HG03135 (cell line): ENCODE measurements at regions not wholly inside any gene's neighbourhood (a gene's known extent, or its start where the extent isn't known, plus 50 kb on each side); places are given as distances from the start of the nearest gene placed in this dataset.

Experiments used
- ATAC-seq: cut with Tn5 transposase; IDR thresholded peaks from one replicate; pipeline ENCODE4 v1.9.1; 2021; ENCODE audit warnings: mild to moderate bottlenecking, moderate library complexity; ENCODE audit not compliant: unreplicated experiment

- no peak for ATAC-seq
These were observed 90.4 kb upstream of the PARD3B start for GRCh38 chr2:204454672-204455380.

DNA sequence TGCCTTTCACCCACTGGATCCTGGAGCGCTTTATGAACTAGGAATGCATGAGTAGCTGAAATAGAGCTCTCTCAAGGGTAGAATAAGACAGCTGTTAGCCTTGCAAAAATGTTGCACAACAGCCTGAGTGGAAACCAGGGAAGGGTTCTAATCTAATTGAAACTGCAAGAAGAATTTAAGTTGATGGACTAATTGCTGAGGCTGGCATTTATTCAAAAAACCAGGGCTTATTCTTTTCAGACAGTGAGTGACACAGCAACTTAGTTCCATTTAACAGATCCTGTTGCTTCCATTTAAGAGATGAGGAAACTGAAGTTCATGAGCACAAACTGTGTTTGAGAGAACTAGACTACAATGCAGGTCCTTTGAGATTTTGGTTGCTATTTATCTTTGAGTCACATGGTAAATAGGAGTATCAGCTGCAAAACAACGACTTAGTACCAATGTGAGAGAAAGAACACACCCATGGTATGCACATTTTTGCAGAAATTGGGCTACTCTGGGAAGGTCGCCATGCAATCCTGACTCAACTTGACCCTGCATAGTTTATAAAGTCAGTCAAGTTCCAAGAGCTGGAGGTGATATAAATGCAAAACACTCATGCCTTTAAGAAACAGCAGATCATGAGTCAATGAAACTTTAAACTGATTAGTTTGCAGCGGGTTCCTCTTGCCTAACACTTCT, 76.4 kb upstream of the PARD3B start:
- no peak for ATAC-seq

- ATAC-seq, result no peak
These were observed 75.1 kb upstream of the PARD3B start for GRCh38 chr2:204470178-204470620.

DNA sequence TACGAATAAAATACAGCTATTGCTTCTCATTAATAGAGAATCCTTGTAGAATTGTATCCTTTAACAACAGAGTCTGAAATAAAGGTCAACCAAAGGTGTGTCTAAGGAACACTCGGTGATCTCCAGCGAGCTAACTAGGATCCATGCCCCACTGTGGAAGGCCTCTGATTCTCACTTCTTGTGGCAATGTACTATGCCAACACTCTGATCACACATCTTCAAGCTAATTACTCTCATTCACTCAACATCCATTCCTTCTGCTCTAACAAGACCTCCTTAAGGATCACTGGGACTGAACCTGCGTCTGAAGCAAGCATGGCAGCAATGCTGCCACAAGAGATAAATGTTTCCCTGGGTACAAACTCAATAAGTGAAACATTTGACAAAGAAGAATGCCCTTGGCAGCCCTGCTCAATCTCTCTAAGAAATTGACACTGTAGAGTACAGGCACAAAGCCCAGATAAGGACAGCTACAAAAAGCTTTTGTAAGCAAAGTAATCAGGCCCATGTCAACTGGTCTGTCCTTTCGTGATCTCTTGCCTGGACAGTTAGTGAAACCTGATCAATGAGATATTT, 74.6 kb upstream of the PARD3B start:
- ATAC-seq, result no peak

GRCh38 chr2:204472375-204472774, 72.9 kb upstream of the PARD3B start:
- ATAC-seq, result no peak

DNA sequence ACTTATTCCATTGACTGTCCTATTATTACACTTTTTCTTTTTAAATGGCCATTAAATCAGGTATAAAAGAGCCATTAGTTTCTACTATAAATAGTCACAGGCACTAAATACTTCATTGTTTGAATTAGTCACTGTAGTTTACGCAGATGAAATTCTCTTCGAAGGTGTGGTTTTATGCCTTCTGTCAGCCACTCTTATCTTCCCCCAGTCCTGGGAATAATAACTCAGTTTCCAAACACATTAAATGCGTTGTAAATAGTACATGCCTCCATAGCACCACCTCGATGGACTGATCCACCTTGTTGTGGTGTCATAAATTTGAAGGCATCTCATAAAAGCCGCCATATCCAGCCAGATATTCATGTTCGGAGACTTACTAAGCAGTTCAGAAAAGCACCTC, 72.1 kb upstream of the PARD3B start:
- ATAC-seq, result no peak

DNA sequence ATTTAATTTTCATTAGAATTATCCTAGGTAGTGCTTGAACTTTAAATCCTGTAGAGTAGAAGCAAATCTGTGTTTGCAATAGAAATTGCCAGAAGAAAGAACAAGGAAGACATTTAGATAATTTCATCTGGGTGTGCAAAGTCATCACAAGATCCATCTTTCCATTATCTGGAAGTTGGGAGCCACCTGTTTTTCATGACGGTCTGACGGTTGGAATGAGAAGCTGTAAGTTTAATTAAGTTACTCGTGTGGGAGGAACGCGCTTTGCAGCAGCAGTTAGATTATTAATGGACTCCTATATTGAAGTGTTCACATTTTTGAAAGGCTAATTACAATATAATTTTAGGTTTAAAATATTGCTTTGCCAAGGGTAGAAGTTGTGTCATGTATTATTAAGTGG, 69.9 kb upstream of the PARD3B start:
- no peak for ATAC-seq

GRCh38 chr2:204477358-204477950, 67.8 kb upstream of the PARD3B start:
- no peak for ATAC-seq

DNA sequence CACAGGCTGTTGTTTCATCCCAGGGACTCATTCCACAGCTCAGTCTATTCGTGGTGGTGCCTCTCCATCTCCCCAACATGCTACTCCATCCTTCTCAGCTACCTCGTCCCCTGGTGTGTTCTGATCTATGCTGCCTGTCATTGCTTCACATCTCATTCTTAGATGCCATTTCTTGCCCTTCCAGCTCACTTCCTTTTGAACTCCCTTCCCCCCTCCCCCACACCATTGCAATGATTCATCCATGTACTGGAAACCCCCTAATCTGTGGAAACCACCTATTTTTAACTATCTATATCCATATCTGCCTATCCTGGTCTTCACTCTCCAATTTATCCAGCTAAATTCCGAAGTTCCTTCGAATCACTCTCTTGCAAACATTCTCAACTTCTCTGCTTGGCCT, 65.7 kb upstream of the PARD3B start:
- no peak for ATAC-seq

- ATAC-seq, result no peak
These were observed 64.6 kb upstream of the PARD3B start for GRCh38 chr2:204480676-204481075.

- ATAC-seq, result no peak
These were observed 61.6 kb upstream of the PARD3B start for GRCh38 chr2:204483608-204484081.

DNA sequence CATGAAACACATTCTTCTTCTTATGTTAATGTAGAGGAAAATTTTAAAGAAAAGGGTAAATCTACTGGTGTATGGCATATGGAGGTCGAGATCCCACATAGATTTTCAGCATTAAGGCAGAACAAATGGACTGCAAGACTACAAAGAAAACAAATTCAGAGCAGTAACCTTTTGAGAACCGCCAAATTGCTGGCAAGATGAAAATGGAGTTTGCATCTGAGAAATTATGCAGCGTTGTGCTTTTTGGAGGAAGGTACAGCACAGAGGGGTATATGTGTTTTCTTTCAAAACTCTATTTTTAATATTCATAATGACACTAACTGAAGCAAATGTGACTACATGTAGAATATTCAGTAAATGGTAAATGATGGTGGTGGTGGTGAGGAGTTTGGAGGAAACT, 59.0 kb upstream of the PARD3B start:
- no peak for ATAC-seq

DNA sequence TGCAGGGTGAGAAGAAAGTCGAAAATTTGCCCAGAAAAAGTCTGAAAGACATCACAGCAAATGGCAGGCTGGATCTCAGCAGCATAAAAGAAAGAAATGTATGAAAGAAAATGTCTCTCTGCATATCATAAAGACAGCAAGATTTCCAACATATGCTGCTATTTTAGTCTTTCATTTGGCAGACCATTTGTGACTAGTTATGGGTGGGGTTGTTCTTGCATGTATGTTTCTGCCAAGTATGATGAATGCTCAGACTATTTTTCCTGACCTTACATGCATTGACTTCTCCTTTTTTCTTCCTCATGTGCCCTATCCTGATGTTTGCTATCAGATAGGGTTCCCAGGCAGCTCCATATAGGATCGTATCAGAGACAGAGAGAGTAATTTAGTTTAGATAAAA, 58.5 kb upstream of the PARD3B start:
- no peak for ATAC-seq

DNA sequence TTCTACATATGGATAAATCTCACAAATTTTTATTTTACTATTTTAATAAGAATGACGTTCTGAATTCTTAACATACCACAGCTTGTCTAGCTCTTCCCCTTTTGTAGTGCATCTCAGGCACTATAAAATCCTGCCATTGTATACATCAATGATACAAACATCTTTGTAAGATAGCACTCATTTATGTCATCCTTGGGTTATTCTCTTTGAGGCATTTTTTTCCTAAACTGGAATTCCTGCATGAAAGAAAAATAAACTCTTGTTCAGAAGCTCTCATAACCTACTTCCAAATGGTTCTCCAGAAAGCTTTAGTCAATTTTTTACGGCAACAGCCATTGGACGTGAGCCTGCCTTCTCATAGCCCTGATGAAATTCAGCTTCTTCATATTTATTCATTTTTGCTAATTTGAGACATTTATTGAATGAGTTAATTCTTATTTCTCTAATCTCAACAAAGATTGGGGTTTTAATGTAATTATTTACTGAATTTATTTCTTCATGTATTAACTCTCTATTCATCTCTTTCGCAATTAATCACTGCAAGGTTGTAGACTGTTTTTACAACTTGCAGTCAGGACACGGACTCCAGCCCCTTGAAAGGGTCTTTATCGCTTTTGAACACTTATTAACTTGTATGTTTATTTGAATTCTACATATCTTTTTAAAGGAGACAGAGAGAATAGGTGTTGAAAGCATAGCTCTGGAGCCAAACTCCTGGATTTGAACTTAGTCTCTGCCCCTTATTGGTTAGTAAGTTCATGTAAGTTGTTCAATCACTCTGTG, 57.6 kb upstream of the PARD3B start:
- ATAC-seq, result no peak

- no peak for ATAC-seq
These were observed 53.7 kb upstream of the PARD3B start for GRCh38 chr2:204491528-204491927.

GRCh38 chr2:204492417-204492816, 52.9 kb upstream of the PARD3B start:
- no peak for ATAC-seq

DNA sequence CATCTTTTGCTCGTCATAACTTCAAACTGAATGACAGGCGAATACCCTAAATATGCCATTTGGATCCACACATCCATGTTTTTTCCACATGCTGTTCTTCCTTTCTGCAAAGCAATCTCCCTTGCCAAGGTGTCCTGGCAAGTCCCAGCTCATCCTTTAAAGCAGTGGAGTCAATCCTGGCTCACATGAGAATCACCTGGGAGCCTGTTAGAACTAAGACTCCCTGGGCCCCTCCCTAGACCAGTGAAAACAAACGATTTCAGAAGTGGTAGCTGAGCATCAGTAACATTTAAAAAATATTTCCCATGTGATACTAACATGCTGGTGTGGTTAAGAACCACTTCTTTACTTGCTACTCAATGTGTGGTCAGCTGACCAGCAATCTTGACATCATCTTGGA, 50.6 kb upstream of the PARD3B start:
- no peak for ATAC-seq

GRCh38 chr2:204495381-204495780, 49.9 kb upstream of the PARD3B start:
- ATAC-seq, result no peak
